ENCODE measurements at regions not wholly inside any gene's neighbourhood (a gene's known extent, or its start where the extent isn't known, plus 50 kb on each side); places are given as distances from the start of the nearest gene placed in this dataset.
A peak's percentile ranks its signal among the peaks of the same experiment; 100 is the strongest.

DNA sequence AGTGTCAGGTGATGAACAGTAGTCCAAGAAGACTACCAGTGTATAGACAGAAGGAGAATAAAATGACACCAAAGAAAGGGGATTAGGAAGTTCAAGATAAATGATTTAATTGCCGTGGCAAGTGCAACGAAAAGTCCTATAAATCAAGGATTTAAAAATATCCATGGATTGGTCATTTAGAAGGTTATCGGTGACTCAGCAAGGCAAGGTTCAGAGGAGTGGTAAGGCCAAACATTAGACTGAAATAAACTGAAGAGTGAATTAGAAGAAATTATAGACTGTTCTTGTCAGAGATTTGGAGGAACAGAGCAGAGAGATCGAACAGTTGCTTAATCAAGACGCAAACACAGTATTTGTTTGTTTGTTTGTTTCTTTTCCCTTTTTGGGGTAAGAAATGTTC is 211.9 kb upstream of the KCNMB2 start:
- peaks cover 11 to 32% of the 10 kb centered on the region in 2 donors for H3K4me1 ChIP-seq
- no peaks in the 10 kb centered on the region for H3K36me3 ChIP-seq
- DNase-seq: no peak
- TF ChIP-seq POLR2A (IDR thresholded peaks at IDR 0.05): no peak
- TF ChIP-seq, protein P1, sequence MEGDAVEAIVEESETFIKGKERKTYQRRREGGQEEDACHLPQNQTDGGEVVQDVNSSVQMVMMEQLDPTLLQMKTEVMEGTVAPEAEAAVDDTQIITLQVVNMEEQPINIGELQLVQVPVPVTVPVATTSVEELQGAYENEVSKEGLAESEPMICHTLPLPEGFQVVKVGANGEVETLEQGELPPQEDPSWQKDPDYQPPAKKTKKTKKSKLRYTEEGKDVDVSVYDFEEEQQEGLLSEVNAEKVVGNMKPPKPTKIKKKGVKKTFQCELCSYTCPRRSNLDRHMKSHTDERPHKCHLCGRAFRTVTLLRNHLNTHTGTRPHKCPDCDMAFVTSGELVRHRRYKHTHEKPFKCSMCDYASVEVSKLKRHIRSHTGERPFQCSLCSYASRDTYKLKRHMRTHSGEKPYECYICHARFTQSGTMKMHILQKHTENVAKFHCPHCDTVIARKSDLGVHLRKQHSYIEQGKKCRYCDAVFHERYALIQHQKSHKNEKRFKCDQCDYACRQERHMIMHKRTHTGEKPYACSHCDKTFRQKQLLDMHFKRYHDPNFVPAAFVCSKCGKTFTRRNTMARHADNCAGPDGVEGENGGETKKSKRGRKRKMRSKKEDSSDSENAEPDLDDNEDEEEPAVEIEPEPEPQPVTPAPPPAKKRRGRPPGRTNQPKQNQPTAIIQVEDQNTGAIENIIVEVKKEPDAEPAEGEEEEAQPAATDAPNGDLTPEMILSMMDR (IDR thresholded peaks at IDR 0.05): no peak
- no peak overlapping the region for H3K4me3 ChIP-seq (replicated peaks in 1 of 3)
- no peaks in the 10 kb centered on the region for H3K9me3 ChIP-seq
- intact Hi-C loops (cut with DNase I): loop anchor here (10.0 kb wide), 1 partner anchor 800 kb away; no protein-coding TSS in a partner anchor
- no peak overlapping the region for H3K27ac ChIP-seq
- WGBS, 2 donors: 93 to 95% methylated on average over 5 of the region's 5 CpGs
- H3K27me3 ChIP-seq: no peaks in the 10 kb centered on the region

DNA sequence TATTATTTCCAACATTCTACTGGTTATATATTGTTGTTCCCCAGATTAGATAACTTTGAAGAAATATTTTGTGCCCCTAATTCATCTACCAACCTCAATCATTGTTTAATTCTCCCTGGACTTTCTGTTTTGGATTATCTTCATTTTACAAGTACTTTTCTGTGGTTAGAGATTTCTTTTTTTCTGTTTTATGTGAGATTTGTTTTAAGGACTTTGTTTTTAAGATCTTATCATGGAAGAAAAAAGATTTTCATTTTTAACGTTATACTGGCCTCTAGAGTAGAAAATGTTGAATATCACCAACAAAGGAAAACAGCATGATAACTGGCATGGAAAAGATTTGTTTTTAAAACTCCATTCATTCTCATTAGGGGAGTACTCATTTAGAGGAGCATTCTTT is 210.9 kb upstream of the KCNMB2 start:
- Histone ChIP-seq H3K27ac (peak overlapping the region in 2 of 3 donors; percentile 1 to 10), H3K27me3 (no peaks in the 10 kb centered on the region), H3K4me3 (replicated peaks in 1 of 3) (no peak overlapping the region), H3K36me3 (no peaks in the 10 kb centered on the region), H3K4me1 (peaks cover 7 to 22% of the 10 kb centered on the region in 2 donors), H3K9me3 (no peaks in the 10 kb centered on the region)
- intact Hi-C loops (cut with DNase I): loop anchor here (10.0 kb wide), 1 partner anchor 801 kb away; no protein-coding TSS in a partner anchor
- 8 to 12% methylated on average over 1 of the region's 1 CpG for WGBS, 2 donors
- TF ChIP-seq, protein P1 (IDR thresholded peaks at IDR 0.05): peak in 5 of 6 experiments; percentile 12 to 81 (median 58)
- no peak for TF ChIP-seq POLR2A (IDR thresholded peaks at IDR 0.05)
- no peak for DNase-seq

DNA sequence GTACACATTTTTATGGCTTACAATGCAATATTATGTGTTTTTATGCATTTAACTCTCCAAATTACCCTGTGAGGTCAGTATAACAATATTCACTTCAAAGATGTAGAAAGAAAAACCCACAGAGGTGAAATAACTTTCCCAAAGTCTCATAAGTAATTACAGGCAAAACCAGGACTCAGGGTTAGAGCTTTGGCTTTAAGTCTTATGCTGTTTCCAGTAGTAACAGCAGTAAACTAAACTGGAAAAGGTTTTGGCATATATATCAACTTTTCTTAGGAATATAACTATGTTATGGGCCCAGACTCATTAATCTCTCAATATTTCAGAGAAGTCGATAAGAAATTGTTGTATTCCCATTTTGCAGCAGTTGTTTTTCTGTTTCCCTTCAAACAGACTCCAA is 206.3 kb upstream of the KCNMB2 start:
- H3K27me3 ChIP-seq: no peaks in the 10 kb centered on the region
- no peak overlapping the region for H3K4me3 ChIP-seq (replicated peaks in 1 of 3)
- WGBS, 2 donors: 73 to 89% methylated on average over 1 of the region's 1 CpG
- intact Hi-C loops (cut with DNase I): loop anchor here (10.0 kb wide), 1 partner anchor 805 kb away; no protein-coding TSS in a partner anchor
- no peak for DNase-seq
- H3K36me3 ChIP-seq: no peaks in the 10 kb centered on the region
- no peaks in the 10 kb centered on the region for H3K9me3 ChIP-seq
- H3K27ac ChIP-seq: no peak overlapping the region
- peaks cover 0 to 4% of the 10 kb centered on the region in 2 donors for H3K4me1 ChIP-seq
- TF ChIP-seq, protein P1 (IDR thresholded peaks at IDR 0.05): no peak
- no peak for TF ChIP-seq POLR2A (IDR thresholded peaks at IDR 0.05)

DNA sequence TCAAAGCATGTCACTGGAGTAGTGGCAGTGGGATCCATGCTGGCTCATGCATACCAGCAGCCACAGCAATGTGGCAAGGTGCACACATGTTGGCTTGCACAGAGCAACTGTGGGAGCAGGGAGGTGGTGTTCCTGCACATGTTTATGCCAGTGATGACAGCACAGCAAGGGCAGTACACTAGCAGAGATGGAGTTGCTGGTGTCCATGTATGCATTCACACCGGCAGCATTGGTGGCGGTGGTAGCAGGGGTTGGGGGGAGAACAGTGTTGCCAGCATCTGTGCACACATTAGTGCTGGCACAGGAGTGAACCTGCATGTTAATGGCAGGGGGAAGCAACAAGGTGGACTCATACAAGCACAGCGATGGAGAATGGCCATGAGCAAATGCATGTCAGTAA is 202.0 kb upstream of the KCNMB2 start:
- Histone ChIP-seq H3K27me3 (no peaks in the 10 kb centered on the region), H3K36me3 (no peaks in the 10 kb centered on the region), H3K9me3 (no peaks in the 10 kb centered on the region), H3K4me3 (replicated peaks in 1 of 3) (no peak overlapping the region), H3K27ac (no peak overlapping the region), H3K4me1 (no peaks in the 10 kb centered on the region)
- no peak for DNase-seq
- no peak for TF ChIP-seq POLR2A (IDR thresholded peaks at IDR 0.05)
- TF ChIP-seq, protein P1 (IDR thresholded peaks at IDR 0.05): no peak
- intact Hi-C loops (cut with DNase I): no loop called here
- 100% methylated on average over 1 to 3 of the region's 3 CpGs for WGBS, 2 donors

DNA sequence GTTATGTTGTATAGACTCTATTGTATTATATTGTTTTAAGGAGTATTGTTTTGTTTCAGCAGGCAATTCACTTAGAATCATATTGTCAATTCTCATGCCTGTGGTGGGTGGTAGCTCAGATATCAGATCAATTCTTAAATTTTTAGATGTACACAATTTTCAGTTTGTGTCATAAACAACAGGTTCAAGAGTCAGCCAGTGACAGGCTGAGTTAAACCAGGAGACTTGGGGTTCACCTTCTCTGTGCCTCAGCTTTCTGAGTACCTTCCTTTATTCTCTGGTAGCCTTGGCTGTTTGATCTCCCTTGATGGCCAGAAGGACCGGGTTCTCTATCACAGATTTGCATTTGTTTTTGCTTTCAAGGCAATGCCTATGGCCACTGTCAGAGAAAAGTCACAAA is 199.9 kb upstream of the KCNMB2 start:
- Histone ChIP-seq H3K36me3 (no peaks in the 10 kb centered on the region), H3K27me3 (no peaks in the 10 kb centered on the region), H3K4me3 (replicated peaks in 1 of 3) (no peak overlapping the region), H3K27ac (no peak overlapping the region), H3K4me1 (peaks cover 0 to 3% of the 10 kb centered on the region in 2 donors), H3K9me3 (no peaks in the 10 kb centered on the region)
- intact Hi-C loops (cut with DNase I): no loop called here
- no peak for DNase-seq
- no peak for TF ChIP-seq POLR2A (IDR thresholded peaks at IDR 0.05)
- TF ChIP-seq, protein P1 (IDR thresholded peaks at IDR 0.05): no peak
- 72 to 89% methylated on average over 1 of the region's 1 CpG for WGBS, 2 donors

All from thyroid gland (tissue), 4 donors.